Upper lobe of left lung (tissue), 4 donors: ENCODE measurements at regions not wholly inside any gene's neighbourhood (a gene's known extent, or its start where the extent isn't known, plus 50 kb on each side); places are given as distances from the start of the nearest gene placed in this dataset.
"Not testable (repeated sequence)": the region's sequence is repeated elsewhere in the genome, so short reads cannot be mapped to it uniquely, and the experiment has no call there.

Experiments
- CTCF ChIP-seq, 6 experiments: fragments of 450-650 bp in 4 of 6; fragments of 200-600 bp in 2 of 6; sonication (generic) in 2 of 6; IDR thresholded peaks; one replicate each; pipeline ENCODE4 v1.5.1; 2016 to 2019; ENCODE audit warnings: antibody characterized with exemption in 6 of 6
- POLR2A ChIP-seq, 4 donors: fragments of 450-650 bp; IDR thresholded peaks; one replicate each; pipeline ENCODE4 v1.5.1; 2016 to 2017; ENCODE audit warnings: antibody characterized with exemption in 4 of 4, mild to moderate bottlenecking in 2 of 4

GRCh38 chr2:111355022-111355817 lies 234.5 kb downstream of the BCL2L11 start:
- not testable (repeated sequence) for TF ChIP-seq CTCF, POLR2A (IDR thresholded peaks at IDR 0.05)
